HG02642 (cell line): ENCODE measurements at regions not wholly inside any gene's neighbourhood (a gene's known extent, or its start where the extent isn't known, plus 50 kb on each side); places are given as distances from the start of the nearest gene placed in this dataset.

Source experiments
- ATAC-seq: cut with Tn5 transposase; IDR thresholded peaks from one replicate; pipeline ENCODE4 v1.9.1; 2021; ENCODE audit warnings: mild to moderate bottlenecking; ENCODE audit not compliant: unreplicated experiment, poor library complexity

DNA sequence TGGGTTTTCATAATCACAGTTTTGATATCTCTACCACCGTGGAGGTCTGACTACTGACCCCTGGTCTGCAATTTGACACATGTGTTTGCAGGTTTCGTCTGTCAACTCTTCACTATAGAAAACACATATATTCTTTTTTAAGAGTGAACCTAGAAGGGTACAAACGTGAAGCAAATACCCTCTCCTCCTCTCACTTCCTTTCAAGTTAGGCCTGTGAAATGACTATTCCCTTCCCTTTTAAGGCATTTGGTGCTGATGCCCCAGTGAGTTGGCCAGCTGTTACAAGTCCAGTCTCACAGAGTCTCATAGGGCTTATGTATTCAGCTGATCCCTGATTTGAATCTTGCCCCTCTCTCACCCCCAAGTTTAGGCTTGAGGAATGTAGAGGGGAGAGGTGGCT is 742.0 kb upstream of the IGFBP3 start:
- ATAC-seq = no peak

DNA sequence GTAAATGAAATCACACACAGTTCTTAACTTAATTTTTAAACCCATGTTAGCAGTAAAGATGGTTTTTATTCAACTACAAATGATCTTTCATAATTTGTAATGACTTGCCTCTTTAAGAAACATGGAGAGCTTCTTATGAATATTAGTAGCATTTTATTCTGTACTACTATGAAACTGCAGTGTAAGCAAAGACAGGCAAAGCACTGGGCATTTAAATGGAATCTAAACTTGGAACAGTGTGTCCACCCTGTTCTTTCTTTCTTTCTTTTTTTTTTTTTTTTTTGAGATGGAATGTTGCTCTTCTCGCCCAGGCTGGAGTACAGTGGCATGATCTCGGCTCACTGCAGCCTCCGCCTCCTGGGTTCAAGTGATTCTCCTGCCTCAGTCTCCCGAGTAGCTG is 740.4 kb upstream of the IGFBP3 start:
- no peak for ATAC-seq

DNA sequence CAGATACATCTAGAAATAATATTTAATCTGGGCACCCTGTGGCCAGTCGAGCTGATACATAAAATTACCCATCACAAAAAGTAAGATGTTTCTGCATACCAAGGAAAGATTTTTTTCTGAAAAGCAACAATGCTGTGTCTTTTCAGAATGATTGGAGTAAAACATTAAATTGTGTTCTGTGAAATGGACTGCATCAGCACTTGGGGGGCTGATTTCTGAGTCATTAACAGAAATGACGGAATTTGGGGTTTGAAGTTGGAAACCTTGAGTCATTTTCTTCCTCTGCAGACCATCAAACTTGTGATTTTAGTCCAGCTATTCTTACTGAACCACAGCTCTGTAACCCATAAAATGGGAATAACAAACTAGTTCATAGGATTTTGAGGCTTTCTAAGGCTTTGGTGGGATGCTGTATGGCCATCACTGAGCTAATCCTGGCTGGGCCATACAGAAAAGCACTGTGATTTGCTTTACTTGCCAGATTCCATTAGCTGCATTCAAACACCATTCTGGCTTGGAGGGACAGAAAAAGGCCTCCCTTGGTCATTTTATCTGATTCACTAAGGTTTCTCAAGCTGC is 739.4 kb upstream of the IGFBP3 start:
- no peak for ATAC-seq

DNA sequence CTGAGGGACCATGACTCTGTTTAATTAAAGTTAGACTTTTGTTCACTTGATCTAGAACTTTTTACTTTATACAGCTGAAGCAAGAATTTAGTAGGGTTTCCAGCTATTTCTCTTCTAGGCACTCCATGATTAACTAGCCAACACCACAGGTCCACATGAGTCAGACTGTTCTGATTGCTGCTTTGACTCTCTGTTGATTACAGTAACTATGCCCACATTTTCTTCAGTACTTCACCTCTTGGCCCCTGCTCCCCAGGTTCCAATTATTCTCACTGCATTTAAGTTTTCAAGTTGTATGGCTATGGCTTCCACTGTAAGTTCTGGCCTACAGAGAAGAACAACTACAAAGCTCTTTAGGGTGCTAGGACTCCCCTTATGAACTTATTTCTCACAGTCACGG is 737.2 kb upstream of the IGFBP3 start:
- no peak for ATAC-seq

DNA sequence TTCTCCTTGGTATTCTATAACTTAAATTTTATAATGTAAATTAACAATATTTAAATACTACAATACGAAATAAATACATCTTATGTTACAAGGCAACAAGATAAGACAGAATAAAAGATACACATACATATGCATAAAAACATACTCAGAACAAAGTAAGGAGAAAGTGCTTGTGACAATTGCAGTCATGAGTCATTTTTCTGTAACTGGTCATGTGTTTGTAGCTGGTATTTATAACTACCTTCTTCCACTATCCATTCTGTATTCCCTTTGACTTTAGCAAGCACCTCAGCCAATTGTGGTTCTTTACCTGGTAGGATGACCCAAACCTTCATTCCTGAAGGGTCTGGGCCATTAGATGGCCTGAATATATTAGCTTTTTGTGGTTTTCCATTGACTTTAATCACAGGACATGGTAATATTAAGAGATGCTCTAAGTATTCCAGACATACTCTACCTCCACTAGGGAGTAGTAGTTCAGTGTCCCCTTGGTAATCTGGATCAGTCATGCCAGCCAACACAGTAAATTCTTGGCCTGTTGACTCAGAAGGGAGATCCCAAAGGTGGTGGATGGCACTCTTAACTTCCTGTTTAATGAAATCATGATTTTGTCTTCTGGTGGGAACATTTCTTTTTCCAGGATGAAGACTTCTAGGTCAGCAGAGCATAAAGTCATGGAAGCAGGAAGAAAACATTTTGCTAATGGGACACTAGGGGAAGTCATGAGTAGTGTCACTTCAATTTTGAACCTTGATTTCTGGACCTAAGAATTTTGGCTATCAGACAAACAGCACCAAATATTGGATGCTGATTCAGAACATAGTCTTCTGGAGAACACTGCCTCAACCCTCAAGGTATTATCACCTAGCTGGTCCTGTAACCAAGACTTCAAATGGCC is 733.7 kb upstream of the IGFBP3 start:
- no peak for ATAC-seq

DNA sequence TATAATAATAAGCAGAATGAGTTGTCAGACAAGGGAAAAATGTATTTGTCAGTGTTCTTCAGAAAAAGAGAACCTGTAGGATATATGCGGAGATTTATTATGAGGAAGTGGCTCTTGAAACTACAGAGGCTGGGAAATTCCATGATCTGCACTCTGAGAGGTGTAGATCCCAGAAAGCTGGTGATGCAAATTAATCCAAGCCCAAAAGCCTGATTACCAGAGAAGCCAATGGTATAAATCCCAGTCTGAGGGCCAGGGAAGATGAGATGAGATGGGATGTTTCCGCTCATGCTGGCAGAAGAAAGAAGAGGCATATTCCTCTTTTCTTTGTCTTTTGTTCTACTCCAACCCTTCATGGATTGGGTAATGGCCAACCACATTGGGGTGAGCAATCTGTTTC is 732.8 kb upstream of the IGFBP3 start:
- ATAC-seq = no peak

DNA sequence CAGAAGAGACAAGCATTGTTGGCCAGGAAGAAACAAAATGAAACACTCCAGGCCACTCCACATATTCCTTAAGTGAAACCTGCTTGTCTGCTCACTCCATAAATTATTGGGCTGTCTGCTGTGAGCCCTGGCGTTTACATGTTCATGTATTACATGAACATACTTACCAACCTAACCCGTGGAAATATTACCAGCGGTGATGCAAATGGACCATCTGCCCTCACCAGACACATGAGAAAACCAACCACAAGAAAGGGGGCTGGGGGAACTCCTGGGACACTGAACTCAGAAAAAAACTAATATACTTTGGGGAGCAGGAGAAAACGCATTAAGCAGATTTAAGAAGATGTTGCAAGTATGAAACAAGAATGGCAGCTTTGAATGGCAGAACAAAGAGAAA is 731.2 kb upstream of the IGFBP3 start:
- no peak for ATAC-seq

DNA sequence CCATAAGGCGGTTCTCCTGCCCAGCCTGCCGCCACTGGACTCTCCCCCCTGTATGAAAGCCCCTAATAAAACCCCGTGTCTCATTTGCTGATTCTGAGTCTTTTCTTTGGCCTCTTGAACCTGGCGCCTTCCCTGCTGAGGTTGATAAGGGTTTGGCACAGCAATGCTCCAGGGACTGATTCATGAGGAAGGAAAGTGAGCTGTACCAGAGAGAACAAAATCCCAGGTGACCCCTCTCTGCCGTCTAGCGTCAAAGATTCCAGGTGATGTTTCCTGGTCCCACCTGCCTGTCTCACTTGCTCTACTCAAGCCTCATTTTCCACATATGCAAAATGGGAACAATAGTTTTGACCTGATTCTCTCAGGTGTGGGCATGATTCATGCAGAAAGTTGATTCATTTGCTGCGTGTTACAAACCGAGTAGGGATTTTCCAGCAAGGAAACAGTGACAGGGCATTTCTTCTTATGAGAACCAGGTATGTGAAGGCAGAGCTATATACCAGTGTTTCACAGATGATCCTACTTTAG is 730.6 kb upstream of the IGFBP3 start:
- no peak for ATAC-seq

DNA sequence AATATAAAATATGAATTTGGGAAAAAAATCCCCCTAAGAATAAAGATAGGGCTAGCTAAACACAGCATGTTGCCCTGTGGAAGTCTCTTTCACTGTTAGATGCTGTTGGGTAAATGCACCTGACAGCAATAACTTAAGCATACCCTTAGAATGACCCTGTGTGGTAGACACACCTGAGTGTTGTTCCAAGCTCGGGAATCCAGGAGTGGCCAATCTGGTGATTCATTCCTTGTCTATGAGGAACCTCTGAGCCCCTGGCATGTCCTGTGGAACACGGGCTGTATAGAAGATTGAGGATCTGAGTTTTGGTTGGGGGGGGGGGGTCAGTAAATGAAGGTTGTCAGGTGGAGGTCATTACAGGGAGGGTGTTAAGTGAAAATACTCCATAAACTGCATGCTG is 730.0 kb upstream of the IGFBP3 start:
- ATAC-seq = no peak

DNA sequence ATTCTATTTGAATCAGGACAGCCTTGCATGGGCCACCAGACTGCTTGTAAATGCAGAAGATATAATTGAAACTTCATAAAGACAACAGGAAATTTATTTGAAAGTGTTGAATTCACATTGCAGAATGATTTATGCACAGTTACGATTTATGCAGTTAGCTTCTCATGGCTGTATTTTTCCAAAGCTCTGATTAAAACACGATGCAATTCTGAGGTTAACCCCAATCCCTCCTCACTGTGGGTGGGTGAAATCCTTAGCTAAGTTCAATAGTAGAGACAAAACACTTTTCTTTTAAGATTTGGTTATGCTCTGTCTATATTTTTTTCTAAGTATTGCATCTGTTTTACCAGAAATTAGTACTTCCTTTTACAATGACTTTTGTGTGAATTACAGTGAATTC is 728.8 kb upstream of the IGFBP3 start:
- no peak for ATAC-seq

DNA sequence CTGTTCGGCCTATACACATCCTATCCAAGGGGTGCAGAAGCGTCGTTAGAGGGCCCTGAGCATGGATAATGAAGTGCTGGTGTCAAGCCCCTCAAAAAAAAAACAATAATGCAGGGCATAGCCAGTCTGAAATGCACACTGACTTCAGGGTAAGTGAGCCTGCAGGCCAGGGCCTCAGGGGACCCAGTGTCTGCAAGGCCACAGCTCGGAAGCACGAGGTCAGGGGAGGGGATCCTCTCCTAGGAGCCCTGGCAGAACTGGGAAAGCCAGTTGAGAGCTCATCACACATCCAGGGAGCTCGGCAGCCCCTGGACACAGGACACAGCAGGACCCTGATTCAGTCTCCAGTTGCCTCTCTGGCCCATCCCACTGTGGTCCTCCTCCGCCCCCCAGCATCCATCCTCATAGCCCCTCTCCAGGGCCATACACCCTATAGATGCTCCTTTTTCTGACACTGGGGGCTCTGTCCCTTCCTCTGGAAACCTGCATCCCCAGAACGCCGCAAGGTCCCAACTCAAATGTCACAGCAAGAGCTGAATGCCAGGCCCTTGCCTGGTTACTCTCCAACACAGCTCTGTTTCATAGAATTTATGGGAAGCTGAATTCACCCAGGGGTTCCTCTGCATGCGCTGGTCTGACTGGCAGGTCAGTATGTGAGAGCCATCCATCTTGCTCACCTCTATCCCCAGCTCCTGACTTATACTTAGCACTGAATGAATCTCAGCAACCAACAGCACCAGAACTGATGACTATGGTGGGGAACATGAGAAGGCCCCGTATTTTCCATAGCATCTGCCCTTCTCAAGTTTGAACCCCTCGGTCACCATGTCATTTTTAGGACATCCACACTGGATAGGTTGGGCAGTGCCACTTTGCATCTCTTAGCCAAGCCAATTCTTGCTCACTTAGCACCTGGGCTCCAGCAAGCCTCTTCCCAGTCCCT is 717.0 kb upstream of the IGFBP3 start:
- ATAC-seq = no peak

DNA sequence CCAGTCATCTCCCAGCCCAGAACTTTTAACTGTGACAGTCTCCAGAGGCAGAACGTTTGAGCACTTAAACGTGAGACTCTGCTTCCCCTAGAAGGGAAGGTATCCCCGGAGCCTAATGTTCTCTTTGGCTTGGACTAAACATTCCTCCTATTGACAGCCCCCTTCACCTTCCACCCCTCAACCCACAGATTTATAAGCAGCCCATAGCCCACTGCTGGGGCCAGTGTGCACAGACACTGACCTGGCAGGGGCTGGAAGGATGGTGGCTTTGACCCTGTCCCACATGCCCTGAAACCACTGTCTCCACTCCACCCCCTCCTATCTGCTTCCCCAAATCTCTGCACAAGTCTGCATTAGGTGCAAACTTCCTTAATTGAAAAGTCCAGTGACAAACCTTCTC is 715.0 kb upstream of the IGFBP3 start:
- ATAC-seq = no peak

DNA sequence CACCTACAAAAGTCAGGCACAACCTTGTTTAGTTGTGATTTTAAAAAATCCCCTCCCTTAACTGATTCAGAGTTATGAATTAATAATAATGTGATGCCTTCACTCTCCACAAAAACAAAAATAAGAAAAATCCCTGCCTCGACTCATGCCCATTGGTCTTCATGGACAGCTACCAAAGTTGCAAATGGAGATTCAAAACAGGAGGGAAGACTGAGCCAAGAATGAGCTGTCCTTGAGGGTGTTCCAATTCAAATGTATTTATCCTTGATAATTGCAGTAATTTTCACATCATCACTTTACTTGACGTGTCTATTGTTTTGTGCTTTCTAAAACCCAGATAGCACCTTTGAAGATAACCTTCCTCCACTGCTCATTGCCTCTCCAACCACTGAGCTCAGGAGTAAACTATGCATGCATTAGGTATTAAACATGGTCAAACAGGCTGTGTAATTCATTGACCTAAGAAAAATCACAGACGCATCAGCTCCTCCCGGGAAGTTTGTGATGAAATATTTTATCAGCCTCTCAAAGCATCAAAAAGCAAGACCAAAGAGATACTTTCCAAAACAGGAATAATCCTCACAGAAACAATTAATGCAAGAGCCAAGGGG is 712.7 kb upstream of the IGFBP3 start:
- no peak for ATAC-seq

DNA sequence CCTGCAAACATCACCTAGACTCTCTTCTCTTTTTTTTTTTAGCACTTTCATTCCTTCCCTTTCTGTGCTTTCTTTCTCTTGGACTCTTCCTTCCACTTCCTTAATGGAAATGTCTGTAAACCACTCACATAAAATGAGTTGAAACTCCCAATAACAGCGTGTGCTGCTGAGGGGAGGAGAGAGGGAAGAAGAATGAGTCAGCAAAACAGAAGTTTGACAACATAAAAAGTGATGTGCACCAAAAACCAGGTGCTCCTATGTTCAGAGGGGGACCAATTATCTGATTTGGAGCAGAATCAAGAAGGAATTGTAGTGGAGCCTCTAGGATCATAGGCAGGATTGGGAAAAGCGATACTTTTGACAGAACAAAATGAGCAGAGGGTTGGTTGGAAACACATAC is 712.1 kb upstream of the IGFBP3 start:
- no peak for ATAC-seq

DNA sequence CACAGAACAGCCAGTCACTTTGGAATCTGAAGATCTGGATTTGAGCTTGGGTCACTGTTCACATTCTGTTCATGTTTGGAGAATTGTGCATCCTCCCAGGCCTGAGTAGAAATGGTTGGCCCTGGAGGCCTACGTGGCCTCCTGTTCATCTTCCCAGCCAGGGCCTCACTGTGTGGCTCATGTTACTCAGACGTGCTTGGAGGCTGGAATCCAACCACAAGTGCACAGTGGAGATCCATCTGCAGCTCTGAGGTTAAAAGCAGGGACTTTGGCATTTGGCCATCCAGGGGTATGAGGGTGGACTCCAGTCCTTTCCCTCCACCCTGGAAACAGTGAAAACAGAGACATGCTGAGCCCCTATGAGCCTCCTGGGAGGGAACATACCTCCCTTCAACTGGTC is 709.0 kb upstream of the IGFBP3 start:
- no peak for ATAC-seq

DNA sequence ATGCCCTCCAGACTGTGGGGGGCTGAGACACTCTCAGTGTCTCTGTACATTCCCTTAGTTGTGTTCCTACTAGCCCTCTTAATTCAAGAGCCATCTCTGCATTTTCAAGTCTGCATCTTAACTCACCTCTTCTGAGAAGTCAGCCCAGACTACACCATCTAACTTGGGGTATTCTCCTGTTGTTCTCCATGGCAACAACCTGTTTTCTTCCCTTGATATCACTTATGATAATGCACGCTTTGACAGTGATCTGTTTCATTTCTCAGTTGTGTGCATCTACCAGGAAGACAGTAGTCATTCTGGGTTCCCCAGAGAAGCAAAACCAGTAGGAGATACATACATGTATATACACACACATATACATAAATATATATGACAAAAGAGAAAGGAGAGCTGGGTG is 707.3 kb upstream of the IGFBP3 start:
- no peak for ATAC-seq

DNA sequence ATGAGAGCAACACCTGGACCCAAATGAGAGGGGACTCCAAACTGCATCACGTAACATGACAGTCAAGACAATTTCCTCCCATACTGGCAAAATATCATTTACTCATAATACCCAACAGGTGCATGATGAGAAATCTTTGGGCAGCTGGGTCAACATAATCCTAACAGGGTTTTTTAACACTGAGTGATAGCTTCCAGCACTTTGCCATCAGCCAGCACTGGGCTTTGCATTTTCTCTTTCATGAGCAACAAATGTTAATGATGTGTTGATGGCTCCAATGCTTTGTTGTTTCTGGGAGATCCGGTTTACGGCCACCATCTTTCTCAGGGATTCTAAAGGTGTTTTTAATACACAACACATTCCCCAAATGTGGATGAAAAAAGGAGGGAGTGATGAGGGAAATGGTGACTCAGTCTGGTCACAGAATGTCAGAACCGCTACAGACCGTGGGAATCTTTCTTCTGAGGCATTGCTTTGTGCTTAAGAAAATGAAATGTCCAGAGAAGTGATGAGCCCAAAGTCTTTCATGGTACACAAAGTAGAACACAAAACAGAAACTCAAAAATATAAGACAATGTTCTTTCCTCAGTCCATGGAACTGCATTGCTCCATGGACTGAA is 705.7 kb upstream of the IGFBP3 start:
- ATAC-seq = no peak

DNA sequence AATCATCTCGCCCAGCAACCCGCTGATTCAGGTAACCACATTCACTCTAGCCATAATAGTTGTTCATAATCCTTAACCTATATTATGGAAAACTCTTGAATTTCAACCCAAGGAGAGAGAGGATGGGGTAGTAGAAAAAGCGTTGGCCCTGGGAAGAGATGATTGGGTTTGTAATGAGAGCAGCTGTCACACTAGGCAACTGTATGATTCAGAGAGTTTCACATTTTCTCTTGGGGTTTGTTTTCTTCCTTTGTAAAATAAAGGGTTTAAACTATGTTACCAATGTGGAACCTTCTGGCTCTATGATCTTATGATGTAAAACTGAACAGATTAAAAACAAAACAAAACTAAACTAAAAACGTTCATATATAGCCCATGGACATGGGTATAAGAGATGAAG is 705.2 kb upstream of the IGFBP3 start:
- ATAC-seq = no peak

DNA sequence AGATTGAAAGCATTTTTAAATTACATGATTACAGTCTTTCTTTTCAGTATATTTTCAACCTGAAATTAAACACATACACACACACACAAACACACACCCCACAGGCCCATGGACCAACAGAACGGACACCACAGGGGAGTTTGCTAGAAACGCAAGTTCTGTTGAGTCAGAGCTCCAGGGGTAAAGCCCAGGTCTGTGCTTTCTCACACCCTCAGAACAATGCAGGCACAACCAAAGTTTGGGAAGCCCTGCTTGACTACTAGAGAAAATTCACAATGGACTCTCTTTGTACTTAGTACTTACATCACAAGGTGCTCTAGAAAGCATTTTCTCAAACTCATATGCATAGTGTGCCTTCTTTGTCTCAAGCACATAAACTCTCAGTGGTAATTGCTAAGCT is 704.0 kb upstream of the IGFBP3 start:
- no peak for ATAC-seq

DNA sequence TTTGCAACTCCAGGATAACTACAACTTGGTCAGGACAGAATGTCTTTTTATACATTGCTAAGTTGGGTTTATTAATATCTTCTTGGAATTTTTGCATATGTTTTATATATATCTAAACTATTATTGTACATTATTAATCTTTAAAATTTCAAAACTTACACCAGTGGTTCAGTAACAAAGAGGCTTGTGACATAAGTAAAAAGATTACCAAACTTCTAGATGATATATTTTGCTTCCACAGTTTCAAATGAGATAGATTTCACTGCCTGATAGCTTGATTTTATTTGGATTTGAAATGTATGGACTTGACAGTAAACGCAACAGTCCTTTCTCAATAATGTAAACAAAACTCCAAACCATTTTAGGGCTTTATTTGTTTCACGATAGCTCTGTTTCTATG is 701.2 kb upstream of the IGFBP3 start:
- no peak for ATAC-seq
